H7 (cell line): ENCODE measurements at regions not wholly inside any gene's neighbourhood (a gene's known extent, or its start where the extent isn't known, plus 50 kb on each side); places are given as distances from the start of the nearest gene placed in this dataset.

ENCODE experiments used
- DNase-seq: peaks from one replicate; pipeline ENCODE4 v3.0.0; 2012
- H3K27me3 ChIP-seq: 2 replicates; pipeline ENCODE4 v1.6.0; 2011; ENCODE audit warnings: mild to moderate bottlenecking, low read length; ENCODE audit not compliant: control insufficient read depth, insufficient read depth
- H3K36me3 ChIP-seq: replicated peaks from 2 replicates; pipeline ENCODE4 v1.5.1; 2011; ENCODE audit warnings: low read length; ENCODE audit not compliant: control insufficient read depth, insufficient read depth
- H3K4me3 ChIP-seq: 2 replicates; pipeline ENCODE4 v1.5.1; 2011; ENCODE audit warnings: low read depth, mild to moderate bottlenecking, control low read depth, low read length, moderate library complexity; ENCODE audit not compliant: insufficient read depth

DNA sequence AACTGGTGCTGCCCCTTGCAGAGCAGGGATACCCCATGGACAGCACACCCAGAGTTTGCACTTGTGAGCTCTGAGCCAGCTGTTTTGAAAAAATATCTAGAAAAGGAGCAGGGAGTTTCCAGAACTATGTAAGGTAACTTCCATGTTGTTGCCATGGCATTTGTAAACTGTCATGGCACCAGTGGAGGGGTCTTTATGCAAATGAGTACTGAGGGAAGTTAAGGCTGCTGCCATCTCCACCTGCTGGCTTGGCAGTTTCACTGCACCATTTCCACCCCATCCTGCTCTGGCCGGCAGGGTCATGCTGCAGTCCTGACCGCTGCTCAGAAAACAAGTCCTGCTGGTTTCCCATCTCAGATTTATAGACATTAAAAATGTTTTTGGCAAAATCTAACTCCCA, 52.3 kb upstream of the SNTG2 start:
- no peak overlapping the region for H3K4me3 ChIP-seq
- H3K27me3 ChIP-seq: no peaks in the 10 kb centered on the region
- peak; percentile 85 for DNase-seq
- H3K36me3 ChIP-seq: no peaks in the 10 kb centered on the region

DNA sequence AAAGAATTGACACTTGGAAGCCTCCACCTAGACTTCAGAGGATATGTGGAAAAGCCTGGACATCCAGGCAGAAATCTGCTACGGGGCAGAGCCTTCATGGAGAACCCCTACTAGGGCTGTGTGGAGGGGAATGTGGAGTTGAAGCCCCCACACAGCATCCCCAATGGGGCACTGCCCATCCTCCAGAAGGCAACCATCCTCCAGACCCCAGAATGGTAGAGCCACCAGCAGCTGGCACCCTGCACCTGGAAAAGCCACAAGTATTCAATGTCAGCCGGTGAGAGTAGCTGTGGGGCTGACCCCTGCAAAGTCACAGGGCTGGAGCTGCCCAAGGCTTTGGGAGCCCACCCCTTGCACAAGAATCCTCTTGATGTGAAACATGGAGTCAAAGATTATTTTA, 53.6 kb upstream of the SNTG2 start:
- DNase-seq: no peak
- no peak overlapping the region for H3K4me3 ChIP-seq
- no peaks in the 10 kb centered on the region for H3K36me3 ChIP-seq
- H3K27me3 ChIP-seq: no peaks in the 10 kb centered on the region

DNA sequence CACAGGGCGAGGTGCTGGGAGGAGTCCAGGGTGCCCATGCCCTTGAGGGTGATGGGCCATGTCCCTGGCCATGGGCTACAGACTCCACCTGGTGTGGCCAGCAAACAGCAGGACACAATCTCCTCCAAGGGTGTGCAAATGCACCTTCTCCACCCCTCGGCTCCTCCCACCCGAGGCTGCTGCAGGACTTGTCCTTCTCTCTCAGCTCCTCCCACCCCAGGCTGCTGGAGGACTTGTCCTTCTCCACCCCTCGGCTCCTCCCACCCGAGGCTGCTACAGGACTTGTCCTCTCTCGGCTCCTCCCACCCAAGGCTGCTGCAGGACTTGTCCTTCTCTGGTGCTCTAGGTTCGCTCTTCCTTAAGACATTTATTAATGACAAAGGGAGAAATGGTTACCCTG, 57.3 kb upstream of the SNTG2 start:
- no peak overlapping the region for H3K4me3 ChIP-seq
- DNase-seq: peak; percentile 83
- H3K27me3 ChIP-seq: no peaks in the 10 kb centered on the region
- H3K36me3 ChIP-seq: no peaks in the 10 kb centered on the region

DNA sequence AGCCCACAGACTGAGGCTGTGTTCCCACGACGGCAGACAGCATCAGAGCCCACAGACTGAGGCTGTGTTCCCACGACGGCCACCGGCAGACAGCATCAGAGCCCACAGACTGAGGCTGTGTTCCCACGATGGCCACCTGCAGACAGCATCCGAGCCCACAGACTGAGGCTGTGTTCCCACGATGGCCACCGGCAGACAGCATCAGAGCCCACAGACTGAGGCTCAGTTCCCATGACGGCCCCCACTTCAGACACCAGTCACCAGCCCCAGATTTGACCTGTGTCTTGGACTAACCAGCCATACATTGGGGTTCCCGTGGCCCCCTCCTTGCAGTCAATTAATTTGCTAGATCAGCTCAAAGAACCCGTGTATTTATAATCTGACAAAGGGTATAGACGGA, 57.8 kb upstream of the SNTG2 start:
- Histone ChIP-seq H3K36me3 (no peaks in the 10 kb centered on the region), H3K4me3 (no peak overlapping the region), H3K27me3 (no peaks in the 10 kb centered on the region)
- DNase-seq: no peak

DNA sequence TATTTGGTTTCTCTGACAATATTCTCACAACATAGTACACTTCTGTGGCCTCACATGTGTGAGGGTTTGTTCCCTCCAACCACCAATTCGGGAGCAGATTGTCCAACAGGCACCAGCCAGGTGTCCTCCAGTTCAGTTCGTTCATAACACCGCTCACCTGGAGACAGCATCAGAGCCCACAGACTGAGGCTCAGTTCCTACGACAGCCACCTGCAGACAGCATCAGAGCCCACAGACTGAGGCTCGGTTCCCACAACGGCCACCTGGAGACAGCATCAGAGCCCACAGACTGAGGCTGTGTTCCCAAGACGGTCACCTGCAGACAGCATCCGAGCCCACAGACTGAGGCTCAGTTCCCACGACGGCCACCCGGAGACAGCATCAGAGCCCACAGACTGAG, 58.2 kb upstream of the SNTG2 start:
- Histone ChIP-seq H3K4me3 (no peak overlapping the region), H3K36me3 (no peaks in the 10 kb centered on the region), H3K27me3 (no peaks in the 10 kb centered on the region)
- no peak for DNase-seq

GRCh38 chr2:891734-892133, 58.9 kb upstream of the SNTG2 start:
- Histone ChIP-seq H3K4me3 (no peak overlapping the region), H3K36me3 (no peaks in the 10 kb centered on the region), H3K27me3 (no peaks in the 10 kb centered on the region)
- DNase-seq: no peak

- no peaks in the 10 kb centered on the region for H3K36me3 ChIP-seq
- H3K27me3 ChIP-seq: no peaks in the 10 kb centered on the region
- H3K4me3 ChIP-seq: no peak overlapping the region
- DNase-seq: no peak
These were observed 59.9 kb upstream of the SNTG2 start for GRCh38 chr2:890791-891190.

DNA sequence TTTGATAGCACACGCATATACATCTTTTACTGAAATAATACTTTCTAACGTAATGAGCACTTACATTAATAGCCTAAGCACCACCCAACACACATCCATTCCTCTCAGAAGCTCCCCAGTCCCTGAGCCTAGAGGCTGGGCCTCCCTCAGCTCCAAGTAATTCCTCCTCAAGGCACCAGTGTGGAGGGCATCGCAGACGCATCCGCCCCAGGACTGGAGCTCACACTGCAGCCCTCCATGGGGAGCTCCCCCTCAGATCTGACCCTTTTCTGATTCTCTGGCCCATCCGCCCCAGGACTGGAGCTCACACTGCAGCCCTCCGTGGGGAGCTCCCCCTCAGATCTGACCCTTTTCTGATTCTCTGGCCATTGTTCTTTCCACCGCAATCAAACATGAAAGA, 60.4 kb upstream of the SNTG2 start:
- H3K36me3 ChIP-seq: no peaks in the 10 kb centered on the region
- DNase-seq: no peak
- no peaks in the 10 kb centered on the region for H3K27me3 ChIP-seq
- no peak overlapping the region for H3K4me3 ChIP-seq

- no peak for DNase-seq
- no peaks in the 10 kb centered on the region for H3K36me3 ChIP-seq
- H3K27me3 ChIP-seq: no peaks in the 10 kb centered on the region
- no peak overlapping the region for H3K4me3 ChIP-seq
These were observed 61.6 kb upstream of the SNTG2 start for GRCh38 chr2:888906-889566.

DNA sequence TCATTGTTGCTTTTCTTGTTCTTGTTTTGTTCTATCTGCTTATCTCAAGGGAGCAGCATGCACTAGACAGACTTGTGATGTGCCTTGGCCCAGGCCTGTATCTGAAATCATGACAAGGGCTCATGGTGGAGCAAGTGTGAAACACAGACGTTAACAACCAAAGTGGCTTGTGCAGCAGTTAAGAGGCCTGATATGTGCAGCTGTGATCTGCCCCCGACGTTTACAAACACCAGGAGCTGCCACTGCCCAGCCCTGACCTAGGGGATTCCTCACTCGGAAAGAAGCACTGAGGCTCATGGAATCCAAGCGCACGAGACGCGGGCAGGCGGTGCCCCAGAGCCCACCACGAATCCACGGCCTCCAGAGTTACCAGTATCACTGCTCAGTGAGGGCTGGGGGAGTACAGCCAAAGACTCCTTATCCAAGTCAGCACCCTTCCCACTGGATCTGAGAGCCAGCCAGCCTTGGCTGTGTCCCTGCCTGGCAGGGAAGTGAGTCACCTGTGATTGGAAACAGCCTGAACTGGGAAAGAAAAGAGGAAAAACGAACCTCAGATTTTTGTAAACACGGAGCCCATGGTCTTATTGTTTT, 62.3 kb upstream of the SNTG2 start:
- DNase-seq: no peak
- Histone ChIP-seq H3K27me3 (no peaks in the 10 kb centered on the region), H3K36me3 (no peaks in the 10 kb centered on the region), H3K4me3 (no peak overlapping the region)

GRCh38 chr2:887639-888038, 63.0 kb upstream of the SNTG2 start:
- Histone ChIP-seq H3K36me3 (no peaks in the 10 kb centered on the region), H3K4me3 (no peak overlapping the region), H3K27me3 (no peaks in the 10 kb centered on the region)
- peak; percentile 69 for DNase-seq

DNA sequence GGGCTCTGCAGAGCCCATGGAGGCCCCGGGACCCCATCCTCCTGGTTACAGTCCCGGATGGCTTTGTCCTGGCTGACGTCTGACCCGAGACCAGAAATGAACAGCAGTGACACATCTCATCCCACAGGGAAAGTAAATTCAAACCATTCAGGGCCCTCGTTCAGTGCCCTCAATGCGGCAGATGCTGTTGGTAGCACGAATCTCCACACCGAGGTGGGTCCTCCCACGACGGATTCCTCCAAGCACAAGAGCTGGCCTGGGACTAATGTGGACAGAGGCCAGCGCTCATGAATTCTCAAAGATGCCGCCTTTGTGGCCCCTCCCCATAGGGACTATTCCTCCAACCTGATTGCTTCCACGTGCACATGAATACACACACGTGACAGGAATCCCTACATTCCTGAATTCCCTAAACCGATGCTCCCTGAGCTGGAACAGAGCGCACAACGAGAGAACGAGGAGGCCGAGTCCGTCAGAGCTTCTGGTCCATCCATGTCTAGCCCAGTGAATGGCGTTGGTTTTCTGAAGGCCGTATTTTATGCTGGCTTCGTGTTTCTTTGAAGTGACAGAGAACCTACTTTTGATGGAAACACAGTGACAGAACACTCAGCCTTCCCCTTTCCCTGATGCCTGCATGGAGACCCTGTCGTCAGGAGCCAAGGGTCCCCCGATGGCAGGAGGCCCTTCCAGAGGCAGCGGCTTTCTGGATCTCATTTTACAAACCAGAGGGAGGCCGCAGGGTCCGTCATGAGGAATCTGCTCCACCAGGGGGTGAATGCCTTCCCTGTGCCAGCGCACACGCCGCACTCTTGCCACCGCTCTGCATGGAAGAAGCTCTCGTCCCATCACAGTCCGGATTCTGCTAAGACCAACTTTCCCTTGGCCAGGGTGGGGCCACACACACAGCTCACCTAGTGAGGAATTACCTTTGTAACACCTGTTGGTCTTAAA, 64.3 kb upstream of the SNTG2 start:
- H3K36me3 ChIP-seq: no peaks in the 10 kb centered on the region
- H3K27me3 ChIP-seq: no peaks in the 10 kb centered on the region
- DNase-seq: peak; percentile 54
- no peak overlapping the region for H3K4me3 ChIP-seq

- H3K4me3 ChIP-seq: no peak overlapping the region
- H3K36me3 ChIP-seq: no peaks in the 10 kb centered on the region
- peak; percentile 34 for DNase-seq
- no peaks in the 10 kb centered on the region for H3K27me3 ChIP-seq
These were observed 65.2 kb upstream of the SNTG2 start for GRCh38 chr2:885230-886071.
